H1 (cell line): ENCODE measurements at regions not wholly inside any gene's neighbourhood (a gene's known extent, or its start where the extent isn't known, plus 50 kb on each side); places are given as distances from the start of the nearest gene placed in this dataset.
A peak's percentile ranks its signal among the peaks of the same experiment; 100 is the strongest.

Experiments used
- CTCF ChIA-PET: fragments of 300-600 bp; sonication (Branson Sonifier 250); formaldehyde crosslinking; loops from one replicate; lab custom pipeline; 2021; ENCODE audit not compliant: partially characterized antibody; lab: Charles Lee
- POLR2A ChIA-PET: fragments of 300-600 bp; sonication (Branson Sonifier 250); formaldehyde crosslinking; loops from one replicate; lab custom pipeline; 2021; ENCODE audit warnings: inconsistent platforms; ENCODE audit not compliant: partially characterized antibody; lab: Charles Lee
- DNase-seq, 2 experiments: peaks; one replicate each; pipeline versions ENCODE4 v3.0.0 to v3.0.0-alpha.2; 2010 to 2022; ENCODE audit warnings: low spot score in 2 of 2, low read depth in 1 of 2, mixed read lengths in 1 of 2
- FAIRE-seq: peaks from 2 replicates; lab custom pipeline; 2011; peaks lifted over from hg19 to GRCh38; lab: Jason Lieb, UNC
- H2AFZ ChIP-seq: 2 replicates; pipeline ENCODE4 v1.8.1; 2012; ENCODE audit warnings: low read length, inconsistent platforms
- H2AK5ac ChIP-seq: 2 replicates; pipeline ENCODE4 v1.6.1; 2013; ENCODE audit warnings: low read depth, low read length
- H2BK120ac ChIP-seq: replicated peaks from 2 replicates; pipeline ENCODE3; 2013; ENCODE audit warnings: low read depth, low read length, inconsistent platforms
- H2BK12ac ChIP-seq: 2 replicates; pipeline ENCODE4 v1.6.1; 2013; ENCODE audit warnings: low read depth, low read length
- H2BK15ac ChIP-seq: 2 replicates; pipeline ENCODE4 v1.6.1; 2013; ENCODE audit warnings: low read length
- H2BK20ac ChIP-seq: 2 replicates; pipeline ENCODE4 v1.6.1; 2013; ENCODE audit warnings: low read length
- H2BK5ac ChIP-seq: 2 replicates; pipeline ENCODE4 v1.6.1; 2013; ENCODE audit warnings: low read depth, low read length
- H3K14ac ChIP-seq: 2 replicates; pipeline ENCODE4 v1.6.1; 2013; ENCODE audit warnings: inconsistent platforms; ENCODE audit not compliant: insufficient read length
- H3K18ac ChIP-seq: 2 replicates; pipeline ENCODE4 v1.6.1; 2013; ENCODE audit warnings: low read length; ENCODE audit errors: extremely low read depth
- H3K23ac ChIP-seq: 2 replicates; pipeline ENCODE4 v1.6.1; 2013; ENCODE audit warnings: inconsistent platforms; ENCODE audit not compliant: insufficient read length
- H3K23me2 ChIP-seq: 2 replicates; pipeline ENCODE4 v1.6.1; 2013; ENCODE audit warnings: low read depth, low read length
- H3K27ac ChIP-seq: 2 replicates; pipeline ENCODE4 v1.6.1; 2011; ENCODE audit warnings: low read depth, low read length, inconsistent platforms
- H3K27me3 ChIP-seq, 4 experiments: replicated peaks in 1 of 4; 1 replicate in 1 of 4; 2 replicates in 3 of 4; pipeline versions ENCODE4 v1.6.1 to v1.8.1; 2011 to 2013; ENCODE audit warnings: low read length in 3 of 4, mild to moderate bottlenecking in 3 of 4, inconsistent platforms in 2 of 4, mixed read lengths in 2 of 4, moderate library complexity in 1 of 4; ENCODE audit not compliant: control insufficient read depth in 3 of 4, insufficient read depth in 3 of 4; ENCODE audit errors: extremely low read depth in 1 of 4
- H3K36me3 ChIP-seq, 4 experiments: 2 replicates each; pipeline versions ENCODE4 v1.6.1 to v1.8.1; 2011 to 2013; ENCODE audit warnings: mild to moderate bottlenecking in 4 of 4, low read length in 3 of 4, moderate library complexity in 2 of 4, control low read depth in 1 of 4, inconsistent platforms in 1 of 4; ENCODE audit not compliant: insufficient read depth in 4 of 4, control insufficient read depth in 2 of 4
- H3K4ac ChIP-seq: replicated peaks from 2 replicates; pipeline ENCODE3; 2013; ENCODE audit warnings: low read length, low read depth, mixed read lengths, inconsistent platforms; ENCODE audit not compliant: insufficient read length
- H3K4me1 ChIP-seq, 4 experiments: replicated peaks in 1 of 4; 1 replicate in 1 of 4; 2 replicates in 3 of 4; pipeline versions ENCODE4 v1.6.1 to v1.8.1; 2011 to 2013; ENCODE audit warnings: low read length in 3 of 4, inconsistent platforms in 2 of 4, mixed read lengths in 1 of 4; ENCODE audit not compliant: insufficient read depth in 4 of 4, control insufficient read depth in 3 of 4
- H3K4me2 ChIP-seq, 2 experiments: 2 replicates each; pipeline versions ENCODE4 v1.6.1 to v1.8.1; 2011 to 2013; ENCODE audit warnings: low read depth in 2 of 2, low read length in 2 of 2, control low read depth in 1 of 2, inconsistent platforms in 1 of 2, mild to moderate bottlenecking in 1 of 2; ENCODE audit not compliant: insufficient read depth in 1 of 2
- H3K4me3 ChIP-seq, 4 experiments: fragments of 200-600, 300-600 bp in 1 of 4; sonication (generic), shearing (Covaris generic), sonication (Bioruptor Twin) in 1 of 4; 2 replicates each; pipeline versions ENCODE4 v1.5.1 to v1.8.1; 2011 to 2016; ENCODE audit warnings: low read length in 4 of 4, low read depth in 3 of 4, control low read depth in 2 of 4, inconsistent platforms in 2 of 4, mild to moderate bottlenecking in 2 of 4, mixed read lengths in 1 of 4, moderate library complexity in 1 of 4; ENCODE audit not compliant: insufficient read depth in 2 of 4; ENCODE audit errors: extremely low read depth in 1 of 4
- H3K56ac ChIP-seq: replicated peaks from 2 replicates; pipeline ENCODE3; 2013; ENCODE audit warnings: low read depth, mild to moderate bottlenecking, mixed read lengths, low read length, inconsistent platforms; ENCODE audit not compliant: insufficient read length
- H3K79me1 ChIP-seq: 2 replicates; pipeline ENCODE4 v1.6.1; 2013; ENCODE audit warnings: low read depth, low read length, control low read depth
- H3K79me2 ChIP-seq, 2 experiments: 2 replicates each; pipeline versions ENCODE4 v1.6.1 to v1.8.1; 2012 to 2013; ENCODE audit warnings: low read length in 2 of 2, mild to moderate bottlenecking in 2 of 2, inconsistent platforms in 1 of 2; ENCODE audit not compliant: insufficient read depth in 2 of 2, control insufficient read depth in 1 of 2
- H3K9ac ChIP-seq, 4 experiments: replicated peaks in 1 of 4; 1 replicate in 1 of 4; 2 replicates in 3 of 4; pipeline versions ENCODE4 v1.6.1 to v1.8.1; 2011 to 2013; ENCODE audit warnings: low read depth in 3 of 4, low read length in 3 of 4, control low read depth in 2 of 4, mild to moderate bottlenecking in 2 of 4, moderate library complexity in 2 of 4, inconsistent platforms in 1 of 4; ENCODE audit errors: extremely low read depth in 1 of 4
- H3K9me3 ChIP-seq, 2 experiments: 2 replicates each; pipeline versions ENCODE4 v1.6.1 to v1.8.1; 2012 to 2013; ENCODE audit warnings: mild to moderate bottlenecking in 2 of 2, moderate library complexity in 2 of 2, control low read depth in 1 of 2, inconsistent platforms in 1 of 2, low read depth in 1 of 2, low read length in 1 of 2, mixed read lengths in 1 of 2; ENCODE audit not compliant: insufficient read depth in 2 of 2
- H4K20me1 ChIP-seq, 2 experiments: replicated peaks in 1 of 2; 2 replicates each; pipeline versions ENCODE3 to v1.8.1; 2011 to 2013; ENCODE audit warnings: inconsistent platforms in 2 of 2, low read length in 2 of 2, mild to moderate bottlenecking in 1 of 2; ENCODE audit not compliant: insufficient read depth in 2 of 2, control insufficient read depth in 1 of 2
- H4K5ac ChIP-seq: 2 replicates; pipeline ENCODE4 v1.6.1; 2013; ENCODE audit warnings: low read length, low read depth, mixed read lengths, inconsistent platforms; ENCODE audit not compliant: insufficient read length
- H4K8ac ChIP-seq: 2 replicates; pipeline ENCODE4 v1.8.0; 2013; ENCODE audit warnings: mild to moderate bottlenecking, moderate library complexity, low read length, inconsistent platforms; ENCODE audit not compliant: insufficient read depth; ENCODE audit errors: extremely low read depth
- H4K91ac ChIP-seq: replicated peaks from 2 replicates; pipeline ENCODE3; 2013; ENCODE audit warnings: low read length, mixed read lengths, inconsistent platforms; ENCODE audit not compliant: insufficient read length
- CEBPB ChIP-seq: IDR thresholded peaks from 2 replicates; pipeline ENCODE4 v1.6.1; 2012; ENCODE audit warnings: low read depth, low read length
- CTCF ChIP-seq, 3 experiments: IDR thresholded peaks; 1 replicate in 2 of 3; 2 replicates in 1 of 3; pipeline versions ENCODE4 v1.5.1 to v1.6.1; 2011; ENCODE audit warnings: low read length in 3 of 3, mild to moderate bottlenecking in 3 of 3, inconsistent platforms in 2 of 3, low read depth in 1 of 3, moderate library complexity in 1 of 3; ENCODE audit not compliant: insufficient read depth in 1 of 3; ENCODE audit errors: control extremely low read depth in 1 of 3
- MAX ChIP-seq: IDR thresholded peaks from 2 replicates; pipeline ENCODE4 v1.6.1; 2012; ENCODE audit warnings: inconsistent platforms
- SP2 ChIP-seq: IDR thresholded peaks from 2 replicates; pipeline ENCODE4 v1.6.1; 2012; ENCODE audit warnings: mild to moderate bottlenecking, low read length, inconsistent platforms
- WGBS, 2 experiments: shearing (Covaris generic) in 1 of 2; methylation state at CpG; one replicate each; pipeline versions ENCODE4 v1.1.6 to v1.1.7; 2013 to 2015; ENCODE audit warnings: low lambda C conversion rate in 2 of 2, mixed read lengths in 2 of 2, inconsistent platforms in 1 of 2, low coverage in 1 of 2, missing lambda C conversion rate in 1 of 2; ENCODE audit not compliant: insufficient replicate concordance in 2 of 2, insufficient coverage in 1 of 2, insufficient read length in 1 of 2; ENCODE audit errors: extremely low coverage in 1 of 2, missing lambda C conversion rate in 1 of 2; 5-methylcytosine and 5-hydroxymethylcytosine counted together
- TF ChIP-seq, protein P1 (sequence below): IDR thresholded peaks from 2 replicates; pipeline ENCODE4 v1.6.1; 2012; ENCODE audit warnings: inconsistent platforms

DNA sequence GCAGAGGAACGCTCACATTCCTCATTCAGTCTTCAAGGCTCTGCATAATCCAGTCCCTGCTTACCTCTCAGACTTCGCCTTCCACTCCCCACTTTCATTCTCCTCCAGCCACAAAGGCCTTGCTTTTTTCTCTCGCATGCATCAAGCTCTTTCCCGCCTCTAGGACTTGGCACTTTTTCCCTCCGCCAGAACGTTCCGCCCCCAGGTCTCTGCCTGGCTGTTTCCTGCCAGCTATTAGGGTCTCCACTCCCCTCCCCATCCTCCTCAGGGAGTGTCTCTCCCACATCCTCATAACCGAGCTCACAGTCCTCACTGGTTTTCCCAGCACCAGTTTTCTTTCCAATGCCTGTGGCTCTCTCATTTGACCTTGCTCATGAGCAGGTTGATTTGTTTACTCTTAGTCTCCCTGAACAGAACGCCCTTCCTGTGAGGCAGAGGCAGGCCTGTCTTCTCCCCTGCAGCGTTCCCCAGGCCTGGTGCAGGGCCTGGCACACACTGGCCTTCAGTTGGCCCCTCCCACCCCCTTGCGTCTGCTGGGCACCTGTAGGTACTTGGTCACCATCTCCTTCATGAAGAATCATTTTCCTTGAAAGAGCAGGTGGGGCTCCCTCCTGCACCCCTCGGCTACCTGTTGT, 75.2 kb downstream of the RTL6 start:
- Histone ChIP-seq H3K4ac (peak overlapping the region; percentile 39), H3K23me2 (no peaks in the 10 kb centered on the region), H3K36me3 (no peaks in the 10 kb centered on the region), H3K14ac (no peak overlapping the region), H2BK20ac (no peak overlapping the region), H3K4me3 (no peak overlapping the region), H4K20me1 (no peaks in the 10 kb centered on the region), H4K8ac (no peak overlapping the region), H2BK12ac (0 out of 2 replicates have a peak overlapping the region, but pooled peaks have one; percentile 9), H3K27me3 (no peaks in the 10 kb centered on the region), H2BK120ac (peak overlapping the region; percentile 78), H2BK15ac (peak overlapping the region; percentile 46; the same call in 1 of the 2 replicates), H3K79me1 (no peaks in the 10 kb centered on the region), H2AFZ (peak overlapping the region; percentile 70; the same call in 1 of the 2 replicates), H3K27ac (no peak overlapping the region), H3K23ac (no peak overlapping the region), H3K79me2 (no peaks in the 10 kb centered on the region), H3K56ac (no peak overlapping the region), H3K9me3 (0 out of 4 replicates have a peak, but pooled peaks cover 0 to 4% of the 10 kb centered on the region in 2 experiments), H3K9ac (no peak overlapping the region), H3K4me2 (no peak overlapping the region), H4K91ac (no peak overlapping the region), H3K4me1 (peaks cover 0 to 6% (median 0%) of the 10 kb centered on the region in 4 experiments; a peak in 2 of 7 replicates), H4K5ac (no peak overlapping the region), H2AK5ac (no peak overlapping the region), H2BK5ac (no peak overlapping the region), H3K18ac (peak overlapping the region; percentile 19; the same call in 1 of the 2 replicates)
- 70% methylated on average over 12 of the region's 12 CpGs; no CpG with 5 or more reads in 1 of the 2 experiments for WGBS, 2 experiments
- DNase-seq = no peak
- POLR2A ChIA-PET = no interaction called here
- CTCF ChIA-PET = interaction anchor here (1.2 to 2.8 kb wide), 4 partner anchors 12 to 54 kb away, joined by 3 to 7 read pairs (median 5); no protein-coding TSS in a partner anchor
- no peak for FAIRE-seq
- TF ChIP-seq, protein P1, sequence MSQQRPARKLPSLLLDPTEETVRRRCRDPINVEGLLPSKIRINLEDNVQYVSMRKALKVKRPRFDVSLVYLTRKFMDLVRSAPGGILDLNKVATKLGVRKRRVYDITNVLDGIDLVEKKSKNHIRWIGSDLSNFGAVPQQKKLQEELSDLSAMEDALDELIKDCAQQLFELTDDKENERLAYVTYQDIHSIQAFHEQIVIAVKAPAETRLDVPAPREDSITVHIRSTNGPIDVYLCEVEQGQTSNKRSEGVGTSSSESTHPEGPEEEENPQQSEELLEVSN = peak; percentile 74
- TF ChIP-seq MAX = 0 out of 2 replicates have a peak, but pooled peaks have one; percentile 17
- TF ChIP-seq SP2 = no peak
- TF ChIP-seq CTCF (IDR thresholded peaks at IDR 0.05; ENCODE audit: control extremely low read depth in 1 of 3, insufficient read depth in 1 of 3, low read depth in 1 of 3, low read length in 3 of 3) = no peak
- no peak for TF ChIP-seq CEBPB
